Smooth muscle cell (in vitro differentiated cells): ENCODE measurements at regions not wholly inside any gene's neighbourhood (a gene's known extent, or its start where the extent isn't known, plus 50 kb on each side); places are given as distances from the start of the nearest gene placed in this dataset.
A peak's percentile ranks its signal among the peaks of the same experiment; 100 is the strongest.

Experiments
- DNase-seq: peaks from one replicate; lab custom pipeline; 2025; ENCODE audit not compliant: unreplicated experiment; lab: John Stamatoyannopoulos, UW
- H2AFZ ChIP-seq: fragments of 200-600 bp; sonication (generic); 2 replicates; pipeline ENCODE4 v1.6.0; 2016; ENCODE audit warnings: antibody characterized with exemption, low read depth, mild to moderate bottlenecking
- H3F3A ChIP-seq: fragments of 200-600 bp; sonication (generic); 2 replicates; pipeline ENCODE4 v1.6.0; 2017; ENCODE audit warnings: antibody characterized with exemption, low read depth
- H3K27ac ChIP-seq: fragments of 200-600 bp; sonication (generic); 2 replicates; pipeline ENCODE4 v1.5.1; 2016; ENCODE audit warnings: low read depth, mild to moderate bottlenecking
- H3K27me3 ChIP-seq: fragments of 200-600 bp; sonication (generic); 2 replicates; pipeline ENCODE4 v1.6.1; 2016; ENCODE audit warnings: low read depth, mild to moderate bottlenecking
- H3K36me3 ChIP-seq: fragments of 200-600 bp; sonication (generic); 2 replicates; pipeline ENCODE4 v1.5.1; 2016; ENCODE audit warnings: low read depth
- H3K4me1 ChIP-seq: fragments of 200-600 bp; sonication (generic); 2 replicates; pipeline ENCODE4 v1.5.1; 2016; ENCODE audit warnings: low read depth
- H3K4me2 ChIP-seq: fragments of 200-600 bp; sonication (generic); 2 replicates; pipeline ENCODE4 v1.6.0; 2016; ENCODE audit warnings: mild to moderate bottlenecking
- H3K4me3 ChIP-seq: fragments of 200-600 bp; sonication (generic); 2 replicates; pipeline ENCODE4 v1.5.1; 2016; ENCODE audit warnings: mild to moderate bottlenecking
- H3K79me2 ChIP-seq: fragments of 200-600 bp; sonication (generic); 2 replicates; pipeline ENCODE4 v1.6.0; 2016; ENCODE audit warnings: low read depth, mild to moderate bottlenecking
- H3K9ac ChIP-seq: fragments of 200-600 bp; sonication (generic); 2 replicates; pipeline ENCODE4 v1.6.0; 2016; ENCODE audit warnings: low read depth
- H3K9me3 ChIP-seq: fragments of 200-600 bp; sonication (generic); replicated peaks from 2 replicates; pipeline ENCODE4 v1.5.1; 2016; ENCODE audit warnings: low read depth
- H4K20me1 ChIP-seq: fragments of 200-600 bp; sonication (generic); 2 replicates; pipeline ENCODE4 v1.6.0; 2016; ENCODE audit warnings: low read depth
- CTCF ChIP-seq: fragments of 200-600 bp; sonication (generic); IDR thresholded peaks from 2 replicates; pipeline ENCODE4 v1.5.1; 2017; ENCODE audit warnings: borderline replicate concordance, mild to moderate bottlenecking, antibody characterized with exemption; ENCODE audit not compliant: insufficient read depth, poor library complexity, severe bottlenecking
- WGBS: methylation state at CpG from one replicate; pipeline ENCODE4 v1.1.7; 2016; ENCODE audit warnings: low lambda C conversion rate; 5-methylcytosine and 5-hydroxymethylcytosine counted together

- Histone ChIP-seq H3K36me3 (no peaks in the 10 kb centered on the region), H3K27ac (no peak overlapping the region), H3K4me3 (no peak overlapping the region), H3K4me1 (no peaks in the 10 kb centered on the region), H2AFZ (peak overlapping the region; percentile 27), H4K20me1 (no peaks in the 10 kb centered on the region), H3K4me2 (peak overlapping the region; percentile 18), H3K9me3 (no peaks in the 10 kb centered on the region), H3K9ac (no peak overlapping the region), H3K27me3 (no peaks in the 10 kb centered on the region), H3K79me2 (no peaks in the 10 kb centered on the region), H3F3A (no peaks in the 10 kb centered on the region)
- WGBS, result 70% methylated on average over 2 of the region's 2 CpGs
- no peak for DNase-seq
- no peak for TF ChIP-seq CTCF
Observed at GRCh38 chr11:109076870-109077269, 345.1 kb upstream of the C11orf87 start.

- no peak overlapping the region for H3K9ac ChIP-seq
- H3K9me3 ChIP-seq, result no peaks in the 10 kb centered on the region
- DNase-seq, result no peak
- no peaks in the 10 kb centered on the region for H4K20me1 ChIP-seq
- WGBS, result 95% methylated on average over 3 of the region's 3 CpGs
- H3K79me2 ChIP-seq, result no peaks in the 10 kb centered on the region
- H3K36me3 ChIP-seq, result no peaks in the 10 kb centered on the region
- H3K4me3 ChIP-seq, result no peak overlapping the region
- H3K4me1 ChIP-seq, result no peaks in the 10 kb centered on the region
- TF ChIP-seq CTCF, result no peak
- no peak overlapping the region for H3K4me2 ChIP-seq
- no peaks in the 10 kb centered on the region for H3K27me3 ChIP-seq
- no peak overlapping the region for H2AFZ ChIP-seq
- H3F3A ChIP-seq, result no peaks in the 10 kb centered on the region
- no peak overlapping the region for H3K27ac ChIP-seq
Observed at GRCh38 chr11:109077291-109077920, 344.6 kb upstream of the C11orf87 start.

- no peaks in the 10 kb centered on the region for H3F3A ChIP-seq
- H3K4me3 ChIP-seq, result no peak overlapping the region
- H3K79me2 ChIP-seq, result no peaks in the 10 kb centered on the region
- H3K4me1 ChIP-seq, result no peaks in the 10 kb centered on the region
- no peak overlapping the region for H3K27ac ChIP-seq
- TF ChIP-seq CTCF, result no peak
- no peak overlapping the region for H3K9ac ChIP-seq
- H3K9me3 ChIP-seq, result no peaks in the 10 kb centered on the region
- no peaks in the 10 kb centered on the region for H3K36me3 ChIP-seq
- 75% methylated on average over 5 of the region's 5 CpGs for WGBS
- no peak for DNase-seq
- H3K4me2 ChIP-seq, result no peak overlapping the region
- H3K27me3 ChIP-seq, result no peaks in the 10 kb centered on the region
- H4K20me1 ChIP-seq, result no peaks in the 10 kb centered on the region
- H2AFZ ChIP-seq, result peak overlapping the region; percentile 55
Observed at GRCh38 chr11:109085708-109086373, 336.1 kb upstream of the C11orf87 start.

GRCh38 chr11:109086931-109087330 lies 335.1 kb upstream of the C11orf87 start:
- WGBS, result 83% methylated on average over 1 of the region's 1 CpG
- Histone ChIP-seq H4K20me1 (no peaks in the 10 kb centered on the region), H3K4me3 (no peak overlapping the region), H3K27ac (no peak overlapping the region), H3K27me3 (no peaks in the 10 kb centered on the region), H3K4me2 (no peak overlapping the region), H3F3A (no peaks in the 10 kb centered on the region), H3K4me1 (no peaks in the 10 kb centered on the region), H3K36me3 (no peaks in the 10 kb centered on the region), H2AFZ (no peak overlapping the region), H3K9me3 (no peaks in the 10 kb centered on the region), H3K79me2 (no peaks in the 10 kb centered on the region), H3K9ac (no peak overlapping the region)
- no peak for DNase-seq
- no peak for TF ChIP-seq CTCF
